ENCODE measurements at regions not wholly inside any gene's neighbourhood (a gene's known extent, or its start where the extent isn't known, plus 50 kb on each side); places are given as distances from the start of the nearest gene placed in this dataset.
A peak's percentile ranks its signal among the peaks of the same experiment; 100 is the strongest.

GRCh38 chr13:73983109-73983508, 151.1 kb downstream of the KLF12 start:
- peaks cover 2% of the 10 kb centered on the region for H3K36me3 Mint-ChIP-seq (ENCODE audit: low read depth, unreplicated experiment)
- H3K4me1 Mint-ChIP-seq (ENCODE audit: low read depth, unreplicated experiment), result peaks cover 5% of the 10 kb centered on the region
- Histone ChIP-seq H2AFZ (ENCODE audit: low read depth, low read length) (no peak overlapping the region), H3K4me2 (ENCODE audit: low read length) (no peak overlapping the region), H3K27ac (ENCODE audit: low read depth, low read length) (no peak overlapping the region), H4K20me1 (ENCODE audit: insufficient read depth, low read length) (peaks cover 61% of the 10 kb centered on the region), H3K4me3 (ENCODE audit: insufficient read depth, low read depth, low read length) (no peak overlapping the region), H3K27me3 (ENCODE audit: insufficient read depth, low read length) (no peaks in the 10 kb centered on the region), H3K36me3 (ENCODE audit: insufficient read depth, low read length) (no peaks in the 10 kb centered on the region), H3K9ac (ENCODE audit: low read length) (no peak overlapping the region), H3K9me3 (ENCODE audit: insufficient read depth, low read depth, low read length) (no peaks in the 10 kb centered on the region), H3K4me1 (ENCODE audit: insufficient read depth, low read length) (no peaks in the 10 kb centered on the region), H3K79me2 (ENCODE audit: insufficient read depth, low read length) (peaks cover 26% of the 10 kb centered on the region)
- DNase-seq (ENCODE audit: low read depth), result no peak
- no peak for FAIRE-seq
- no peak overlapping the region for H3K4me3 Mint-ChIP-seq (ENCODE audit: unreplicated experiment)
- no peak overlapping the region for H3K27ac Mint-ChIP-seq (ENCODE audit: unreplicated experiment)
- H3K9me3 Mint-ChIP-seq (ENCODE audit: unreplicated experiment), result no peaks in the 10 kb centered on the region
- TF ChIP-seq EZH2 (IDR thresholded peaks at IDR 0.05; ENCODE audit: insufficient read depth, low read length), result no peak
- no peaks in the 10 kb centered on the region for H3K27me3 Mint-ChIP-seq (ENCODE audit: low read depth, unreplicated experiment)

- Mint-ChIP-seq H3K4me1 (ENCODE audit: low read depth, unreplicated experiment) (peaks cover 5% of the 10 kb centered on the region), H3K27me3 (ENCODE audit: low read depth, unreplicated experiment) (no peaks in the 10 kb centered on the region), H3K27ac (ENCODE audit: unreplicated experiment) (no peak overlapping the region), H3K36me3 (ENCODE audit: low read depth, unreplicated experiment) (peaks cover 2% of the 10 kb centered on the region), H3K9me3 (ENCODE audit: unreplicated experiment) (no peaks in the 10 kb centered on the region), H3K4me3 (ENCODE audit: unreplicated experiment) (no peak overlapping the region)
- Histone ChIP-seq H3K79me2 (ENCODE audit: insufficient read depth, low read length) (peaks cover 31% of the 10 kb centered on the region), H3K9me3 (ENCODE audit: insufficient read depth, low read depth, low read length) (no peaks in the 10 kb centered on the region), H3K4me3 (ENCODE audit: insufficient read depth, low read depth, low read length) (no peak overlapping the region), H2AFZ (ENCODE audit: low read depth, low read length) (no peak overlapping the region), H4K20me1 (ENCODE audit: insufficient read depth, low read length) (peaks cover 51% of the 10 kb centered on the region), H3K4me1 (ENCODE audit: insufficient read depth, low read length) (no peaks in the 10 kb centered on the region), H3K9ac (ENCODE audit: low read length) (no peak overlapping the region), H3K36me3 (ENCODE audit: insufficient read depth, low read length) (no peaks in the 10 kb centered on the region), H3K4me2 (ENCODE audit: low read length) (no peak overlapping the region), H3K27me3 (ENCODE audit: insufficient read depth, low read length) (no peaks in the 10 kb centered on the region), H3K27ac (ENCODE audit: low read depth, low read length) (no peak overlapping the region)
- FAIRE-seq, result no peak
- peak; percentile 8 for DNase-seq (ENCODE audit: low read depth)
- TF ChIP-seq EZH2 (IDR thresholded peaks at IDR 0.05; ENCODE audit: insufficient read depth, low read length), result no peak
These were observed 152.6 kb downstream of the KLF12 start for GRCh38 chr13:73981595-73981994.

GRCh38 chr13:73975767-73976166, 158.4 kb downstream of the KLF12 start:
- no peak overlapping the region for H3K4me3 ChIP-seq (ENCODE audit: insufficient read depth, low read depth, low read length)

More at GRCh38 chr13:73975767-73976166, 158.4 kb downstream of the KLF12 start:
- H3K79me2 ChIP-seq (ENCODE audit: insufficient read depth, low read length), result peaks cover 61% of the 10 kb centered on the region
- no peaks in the 10 kb centered on the region for H3K4me1 ChIP-seq (ENCODE audit: insufficient read depth, low read length)
- FAIRE-seq (no peak), DNase-seq (ENCODE audit: low read depth) (no peak)
- no peak overlapping the region for H3K4me2 ChIP-seq (ENCODE audit: low read length)
- H3K36me3 ChIP-seq (ENCODE audit: insufficient read depth, low read length), result no peaks in the 10 kb centered on the region
- Mint-ChIP-seq H3K4me3 (ENCODE audit: unreplicated experiment) (no peak overlapping the region), H3K9me3 (ENCODE audit: unreplicated experiment) (peaks cover 2% of the 10 kb centered on the region), H3K4me1 (ENCODE audit: low read depth, unreplicated experiment) (peaks cover 6% of the 10 kb centered on the region), H3K36me3 (ENCODE audit: low read depth, unreplicated experiment) (no peaks in the 10 kb centered on the region), H3K27me3 (ENCODE audit: low read depth, unreplicated experiment) (no peaks in the 10 kb centered on the region), H3K27ac (ENCODE audit: unreplicated experiment) (no peak overlapping the region)
- no peak overlapping the region for H3K27ac ChIP-seq (ENCODE audit: low read depth, low read length)
- no peak overlapping the region for H3K9ac ChIP-seq (ENCODE audit: low read length)
- H2AFZ ChIP-seq (ENCODE audit: low read depth, low read length), result no peak overlapping the region
- H4K20me1 ChIP-seq (ENCODE audit: insufficient read depth, low read length), result peaks cover 52% of the 10 kb centered on the region
- TF ChIP-seq CTCF (IDR thresholded peaks at IDR 0.05; ENCODE audit: insufficient read depth, low read depth, low read length) (no peak), EZH2 (IDR thresholded peaks at IDR 0.05; ENCODE audit: insufficient read depth, low read length) (no peak)
- H3K27me3 ChIP-seq (ENCODE audit: insufficient read depth, low read length), result no peaks in the 10 kb centered on the region
- no peaks in the 10 kb centered on the region for H3K9me3 ChIP-seq (ENCODE audit: insufficient read depth, low read depth, low read length)
